IPS-NIHi7 (cell line): ENCODE measurements at regions not wholly inside any gene's neighbourhood (a gene's known extent, or its start where the extent isn't known, plus 50 kb on each side); places are given as distances from the start of the nearest gene placed in this dataset.
"Not testable (repeated sequence)": the region's sequence is repeated elsewhere in the genome, so short reads cannot be mapped to it uniquely, and the experiment has no call there.

ENCODE experiments used
- DNase-seq: peaks from one replicate; pipeline ENCODE4 v3.0.0; 2012; ENCODE audit warnings: mixed read lengths; ENCODE audit errors: extremely low spot score

DNA sequence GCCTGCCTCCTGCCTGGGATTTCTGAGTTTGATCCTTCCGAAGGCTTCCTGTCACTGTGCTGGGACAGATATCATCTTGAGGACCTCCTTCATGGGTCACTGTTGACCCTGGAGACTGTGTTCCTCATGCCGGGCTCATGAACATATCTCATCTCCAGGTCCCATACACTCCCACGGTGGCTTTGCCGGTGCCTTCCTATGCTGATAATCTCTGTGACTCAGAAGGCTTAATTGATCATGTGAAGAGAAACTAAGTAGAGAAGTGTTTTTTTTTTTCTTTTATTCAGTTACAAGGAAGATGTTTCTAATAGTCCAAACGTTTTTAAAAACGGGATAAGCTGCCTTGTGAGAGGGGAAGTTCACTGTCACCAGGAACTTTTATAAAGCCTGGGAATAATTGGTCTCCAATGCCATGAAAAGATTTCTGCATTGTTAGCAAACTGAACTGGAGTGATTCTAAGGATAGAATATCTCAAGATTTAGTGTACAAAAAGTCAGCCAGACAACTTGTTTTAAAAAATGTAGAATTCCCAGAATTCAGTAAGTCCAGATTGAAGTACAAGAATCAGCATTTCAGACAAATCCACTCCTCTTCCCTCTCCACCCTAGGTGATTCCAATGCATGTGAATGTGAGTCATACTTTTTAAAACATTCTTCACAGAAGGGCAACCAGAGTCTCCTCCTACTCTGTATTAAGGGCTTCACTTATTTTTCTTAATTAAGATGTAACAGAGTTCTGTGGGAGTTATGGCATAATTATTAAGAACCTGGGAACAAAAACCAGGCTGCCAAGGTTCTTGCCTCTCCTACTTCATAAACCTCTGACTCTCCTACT, 139.8 kb upstream of the LGR5 start:
- no peak for DNase-seq

DNA sequence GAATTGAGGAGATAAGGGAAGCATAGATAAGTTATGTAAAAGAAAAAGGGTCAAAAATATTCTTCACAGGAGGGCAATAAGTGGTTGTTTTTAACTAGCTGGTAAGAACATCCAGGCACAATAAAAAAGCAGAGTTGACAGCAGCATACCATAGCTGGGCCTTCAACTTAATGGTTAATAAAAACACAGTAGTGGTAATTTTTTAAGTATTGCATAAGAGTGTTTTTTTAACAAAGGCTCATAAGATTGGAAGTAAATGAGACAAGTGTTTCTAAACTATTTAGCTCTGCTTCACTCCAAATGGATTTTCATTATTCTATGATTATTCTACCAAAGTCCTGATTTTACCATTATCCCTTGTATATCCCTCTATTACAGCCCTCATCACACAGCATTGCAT, 140.1 kb upstream of the TSPAN8 start:
- no peak for DNase-seq

DNA sequence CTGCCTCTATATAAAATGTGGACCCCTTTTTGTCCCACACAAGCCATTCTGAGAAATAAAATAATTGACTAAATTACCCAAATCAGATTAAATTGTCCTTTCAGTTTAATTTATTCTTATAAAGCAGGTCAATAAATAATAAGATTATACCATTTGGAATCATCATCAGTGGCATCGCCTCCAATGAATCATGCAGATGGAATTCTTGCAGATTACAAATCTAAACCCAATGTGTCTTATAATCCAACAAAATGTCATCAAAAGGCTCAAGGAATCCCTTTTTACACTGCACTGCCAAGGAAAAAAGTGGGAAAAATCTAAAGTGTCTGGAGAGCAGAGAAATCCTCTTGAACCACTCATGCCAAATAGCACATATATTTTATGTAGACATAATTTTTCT, 138.2 kb upstream of the TSPAN8 start:
- no peak for DNase-seq

DNA sequence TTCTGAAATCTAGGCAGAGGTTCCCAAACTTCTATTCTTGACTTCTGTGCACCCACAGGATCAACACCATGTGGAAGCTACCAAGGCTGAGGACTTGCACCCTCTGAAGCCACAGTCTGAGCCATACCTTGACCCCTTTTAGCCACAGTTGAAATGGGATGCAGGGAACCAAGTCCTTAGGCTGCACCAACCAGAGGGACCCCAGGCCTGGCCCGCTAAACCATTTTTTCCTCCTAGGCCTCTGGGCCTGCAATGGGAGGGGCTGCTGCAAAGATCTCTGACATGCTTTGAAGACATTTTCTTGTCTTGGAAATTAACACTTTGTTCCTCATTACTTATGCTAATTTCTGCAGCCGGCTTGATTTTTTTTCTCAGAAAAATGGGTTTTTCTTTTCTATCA, 133.9 kb upstream of the TSPAN8 start:
- no peak for DNase-seq

DNA sequence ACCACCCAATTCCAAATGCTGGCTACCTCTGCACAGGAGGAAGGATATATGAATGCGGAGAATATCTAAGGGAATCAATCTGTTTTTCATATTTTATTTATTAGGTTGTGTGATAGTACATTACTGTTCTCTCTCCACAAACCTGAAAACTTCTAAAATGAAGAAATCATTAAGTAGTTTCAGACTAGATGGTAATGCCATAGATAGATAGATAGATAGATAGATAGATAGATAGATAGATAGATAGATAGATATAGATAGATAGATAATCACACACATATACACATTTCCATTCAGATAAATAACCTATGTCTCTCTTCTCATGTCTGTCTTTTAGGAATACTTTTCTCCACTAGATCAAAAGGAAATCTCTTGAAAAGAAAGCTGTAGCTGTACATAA, 126.1 kb upstream of the TSPAN8 start:
- no peak for DNase-seq

GRCh38 chr12:71282925-71283324, 125.1 kb upstream of the TSPAN8 start:
- DNase-seq, result no peak

DNA sequence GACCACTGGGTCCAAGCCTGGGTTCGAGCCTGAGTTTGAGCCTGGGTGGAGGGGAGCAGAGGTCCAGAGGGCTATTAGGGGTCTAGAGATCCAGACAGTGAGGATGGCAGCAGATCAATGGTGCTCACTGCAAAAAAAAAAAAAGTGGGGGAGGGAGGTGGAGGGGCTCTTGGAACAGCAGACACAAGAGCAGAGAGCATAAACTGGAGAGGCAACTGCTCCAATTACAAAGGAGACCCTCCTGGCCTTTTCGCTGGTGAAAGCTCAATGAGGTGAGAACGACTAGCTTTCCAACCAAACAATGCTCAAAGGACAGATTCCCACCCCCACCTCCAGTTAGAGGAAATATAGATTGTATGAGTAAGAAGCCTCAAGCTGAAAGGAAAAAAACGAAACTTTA, 124.2 kb upstream of the TSPAN8 start:
- peak; percentile 26 for DNase-seq

- no peak for DNase-seq
Measured at GRCh38 chr12:71281425-71281824, 123.6 kb upstream of the TSPAN8 start.

DNA sequence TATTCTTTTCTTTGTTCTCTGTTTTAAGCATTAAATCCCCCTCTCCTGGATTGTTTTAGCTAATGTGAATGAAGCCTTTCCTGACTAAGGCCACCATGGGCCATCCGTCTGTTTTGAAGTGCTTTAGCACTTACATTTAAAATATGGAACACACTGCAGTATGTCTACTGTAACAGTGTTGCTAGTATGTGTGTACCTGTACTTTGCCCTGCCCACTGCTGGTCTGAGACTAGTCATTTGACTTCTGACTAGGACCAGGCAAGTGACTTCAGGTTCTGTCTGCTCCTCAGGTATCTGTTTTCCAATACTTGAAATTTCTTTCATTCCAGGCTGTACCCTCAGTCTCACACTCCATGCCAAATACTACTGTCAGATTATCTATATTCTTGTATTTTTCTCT, 120.1 kb upstream of the TSPAN8 start:
- no peak for DNase-seq

DNA sequence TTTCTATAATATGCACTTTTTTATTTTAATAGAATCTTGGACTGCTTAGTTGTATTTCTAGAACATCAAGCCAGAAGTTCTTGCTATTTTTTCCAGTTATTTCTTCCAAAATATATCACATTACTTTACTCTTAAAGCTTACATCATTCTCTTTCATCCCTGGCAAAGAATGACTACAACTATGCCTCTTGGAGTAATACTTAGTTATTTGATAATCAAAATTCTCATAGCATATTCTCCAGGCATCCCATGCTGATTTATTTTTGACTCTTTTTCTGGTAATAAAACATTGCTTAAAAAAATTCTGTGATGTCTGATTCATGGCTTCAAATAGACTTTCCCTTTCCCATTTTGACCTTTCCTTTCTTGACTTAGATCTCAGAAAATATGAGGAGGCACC, 118.7 kb upstream of the TSPAN8 start:
- no peak for DNase-seq

- not testable (repeated sequence) for DNase-seq
Measured at GRCh38 chr12:71270794-71271193, 113.0 kb upstream of the TSPAN8 start.

DNA sequence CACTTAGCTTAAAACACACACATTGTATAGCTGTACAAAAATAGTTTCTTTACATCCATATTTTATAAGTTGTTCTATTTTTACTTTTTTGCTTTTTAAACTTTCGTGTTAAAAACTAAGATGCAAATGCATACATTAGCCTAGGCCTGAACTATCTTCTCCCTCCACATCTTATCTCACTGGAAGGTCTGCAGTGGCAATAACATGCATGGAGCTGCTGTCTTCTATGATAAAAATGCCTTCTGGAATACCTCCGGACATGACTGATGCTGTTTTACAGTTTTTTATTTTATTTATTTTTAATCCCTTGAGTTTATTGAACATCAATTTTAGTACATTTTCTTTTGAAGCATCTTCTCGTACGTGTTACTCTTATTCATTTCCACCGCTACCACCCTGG, 112.3 kb upstream of the TSPAN8 start:
- no peak for DNase-seq

- no peak for DNase-seq
Measured at GRCh38 chr12:71269281-71269598, 111.4 kb upstream of the TSPAN8 start.

DNA sequence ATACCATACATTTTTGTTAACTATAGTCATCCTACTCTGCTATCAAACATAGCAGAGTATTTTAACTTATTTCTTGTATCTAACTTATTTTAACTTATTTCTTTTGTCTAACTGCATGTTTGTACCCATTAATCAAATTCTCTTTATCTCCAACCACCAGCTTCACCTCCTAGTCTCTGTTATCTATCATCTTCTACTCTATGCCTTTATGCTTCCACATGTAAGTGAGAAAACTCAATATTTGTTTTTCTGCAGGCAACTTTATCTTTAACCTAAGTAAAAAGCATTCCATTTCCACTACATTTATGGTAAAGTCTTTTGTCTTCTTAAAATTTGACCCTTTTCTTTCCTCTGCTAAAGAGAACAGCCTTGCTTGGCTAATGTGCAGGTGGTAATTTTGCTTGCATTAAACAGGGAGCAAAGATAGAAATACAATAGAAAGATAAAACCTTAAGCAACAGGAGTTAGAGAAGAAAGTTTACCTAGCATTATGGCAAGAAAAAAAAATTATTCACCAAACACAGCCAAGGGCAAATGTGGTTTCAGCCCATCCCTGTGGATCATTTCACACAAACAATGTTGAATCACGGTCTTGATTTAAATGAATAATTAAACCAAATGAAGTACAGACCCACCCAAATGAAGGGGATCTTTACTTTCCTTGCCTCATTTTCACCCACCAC, 110.9 kb upstream of the TSPAN8 start:
- DNase-seq, result no peak

DNA sequence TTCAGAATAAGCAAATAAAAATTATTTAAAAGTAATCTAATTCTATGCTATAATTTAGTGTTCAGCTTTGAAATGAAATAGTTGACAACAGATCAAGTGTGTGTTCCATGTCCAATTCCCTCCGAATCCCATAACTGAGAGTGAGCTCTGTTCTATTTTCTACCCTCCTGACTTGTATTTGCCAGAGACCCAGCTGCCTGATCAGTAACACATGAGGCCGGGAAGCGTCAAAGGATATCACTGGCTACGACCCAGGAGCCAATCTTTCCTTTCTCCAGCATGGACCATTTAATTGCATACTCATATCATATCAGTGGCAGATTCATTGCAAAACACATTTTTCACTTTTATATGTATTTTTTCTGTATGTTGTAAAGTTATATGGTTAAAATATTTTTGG, 108.8 kb upstream of the TSPAN8 start:
- DNase-seq, result no peak

- not testable (repeated sequence) for DNase-seq
Measured at GRCh38 chr12:71265731-71266130, 107.9 kb upstream of the TSPAN8 start.

- DNase-seq, result no peak
Measured at GRCh38 chr12:71262466-71262865, 104.7 kb upstream of the TSPAN8 start.

DNA sequence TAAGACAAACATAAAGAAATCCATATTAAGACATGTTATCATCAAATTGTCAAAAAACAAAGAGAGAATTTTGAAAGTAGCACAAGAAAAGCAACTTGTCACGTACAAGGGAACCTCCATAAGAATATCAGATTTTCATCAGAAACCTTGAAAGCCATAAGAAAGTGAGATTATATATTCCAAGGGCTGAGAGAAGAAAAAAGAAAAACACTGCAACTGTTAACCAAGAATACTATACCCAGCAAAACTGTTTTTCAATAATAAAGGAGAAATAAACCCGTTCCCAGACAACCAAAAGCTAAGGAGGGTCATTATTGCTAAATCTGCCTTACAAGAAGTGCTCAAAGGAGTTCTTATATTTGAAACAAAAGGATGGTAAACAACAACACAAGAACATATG, 94.7 kb upstream of the TSPAN8 start:
- no peak for DNase-seq

GRCh38 chr12:71250166-71250565, 92.4 kb upstream of the TSPAN8 start:
- no peak for DNase-seq

- DNase-seq, result no peak
Measured at GRCh38 chr12:71243370-71243769, 85.6 kb upstream of the TSPAN8 start.

DNA sequence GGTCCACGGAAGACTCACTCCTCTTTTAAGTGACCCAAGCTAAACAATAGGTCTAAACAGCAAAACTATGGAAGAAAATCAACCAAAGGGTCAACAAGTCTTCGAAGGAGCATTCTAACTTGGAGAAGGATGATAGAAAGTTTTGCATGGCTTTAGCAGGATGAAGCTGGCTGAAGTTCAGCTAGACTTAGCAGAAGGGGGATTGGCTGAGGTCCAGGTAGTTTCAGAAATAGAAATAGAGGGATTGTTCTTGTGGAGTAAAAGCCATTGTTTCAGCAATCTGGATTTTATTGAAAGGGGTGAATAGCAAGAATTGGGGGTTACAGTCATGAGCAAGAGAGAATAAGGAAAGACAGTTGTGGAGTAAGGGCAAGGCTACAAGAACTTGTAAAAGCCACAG, 84.7 kb upstream of the TSPAN8 start:
- no peak for DNase-seq

DNA sequence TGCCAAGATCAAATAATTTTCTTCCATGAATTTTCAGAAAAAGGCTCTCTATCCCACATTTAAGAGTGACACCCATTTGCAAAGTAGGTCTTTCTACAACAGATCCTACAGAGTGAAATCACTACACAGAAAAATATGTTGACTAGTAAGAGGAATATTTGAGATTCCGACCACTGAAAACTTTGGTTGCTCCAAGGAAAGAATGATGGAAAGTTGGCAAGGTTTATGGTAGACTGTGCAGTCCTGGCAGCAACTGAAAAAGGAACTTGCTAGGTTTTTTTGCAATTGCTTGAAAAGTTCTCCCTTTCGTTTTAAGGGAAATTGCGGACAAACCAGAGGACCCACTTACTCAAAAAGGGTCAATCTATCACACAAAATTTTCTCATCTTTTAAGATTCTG, 83.1 kb upstream of the TSPAN8 start:
- DNase-seq, result no peak

DNA sequence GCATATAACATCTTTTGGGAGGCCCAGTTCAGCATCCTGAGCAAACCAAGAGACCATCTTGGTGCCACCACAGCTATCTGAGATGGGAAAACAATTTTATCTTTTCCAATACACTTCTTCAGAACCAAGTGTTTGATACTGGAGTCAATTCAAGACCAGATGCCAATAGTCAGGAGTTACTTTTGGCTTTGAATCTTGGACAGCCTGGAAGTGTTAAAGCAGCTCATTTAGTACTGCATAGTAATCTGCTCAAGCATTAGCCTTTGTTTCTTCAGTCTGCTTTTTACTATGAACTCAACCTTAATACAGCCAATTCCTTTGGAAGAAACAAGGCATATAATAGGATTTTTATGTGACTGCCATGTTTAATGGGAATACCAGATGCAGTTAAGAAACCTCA, 81.9 kb upstream of the TSPAN8 start:
- no peak for DNase-seq

DNA sequence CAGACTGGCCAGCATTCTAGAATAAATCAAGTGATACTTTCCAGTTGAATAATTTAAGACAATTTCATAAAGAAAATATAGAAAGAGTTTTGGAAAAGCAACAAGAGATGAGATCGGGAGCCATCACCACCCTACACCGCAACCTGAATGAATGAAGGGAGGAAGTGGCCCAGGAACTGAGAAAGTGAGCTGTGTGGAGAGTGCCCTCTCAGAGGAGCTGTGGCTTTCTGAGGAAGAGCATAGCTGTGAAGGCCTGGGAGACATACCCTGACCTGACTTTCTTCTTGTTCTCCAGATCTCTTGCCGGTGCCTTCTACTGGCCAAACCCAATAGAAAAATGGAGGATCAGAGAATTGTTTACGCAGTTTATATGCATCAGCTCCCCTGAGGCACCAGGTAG, 79.3 kb upstream of the TSPAN8 start:
- DNase-seq, result no peak
